ENCODE measurements at regions not wholly inside any gene's neighbourhood (a gene's known extent, or its start where the extent isn't known, plus 50 kb on each side); places are given as distances from the start of the nearest gene placed in this dataset.
A peak's percentile ranks its signal among the peaks of the same experiment; 100 is the strongest.
"Not testable (repeated sequence)": the region's sequence is repeated elsewhere in the genome, so short reads cannot be mapped to it uniquely, and the experiment has no call there.

DNA sequence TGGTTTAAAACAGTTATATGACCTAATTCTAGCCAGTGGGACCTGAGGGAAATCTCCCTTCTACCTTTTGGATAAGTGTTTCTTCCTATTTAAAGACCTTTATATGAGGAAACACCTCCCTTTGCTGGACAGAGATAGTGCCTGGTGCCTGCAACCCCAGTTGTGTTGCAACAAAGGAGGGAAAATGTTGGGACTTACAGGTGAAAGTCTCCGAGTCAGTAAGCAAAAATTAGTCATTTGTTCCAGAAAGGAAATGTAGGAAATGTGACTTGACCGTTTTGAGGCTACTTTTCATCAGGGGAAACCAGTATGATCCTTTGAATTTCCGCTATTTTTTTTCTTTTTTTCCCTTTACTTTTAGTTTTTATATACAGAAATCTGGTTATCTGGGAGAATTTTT lies 165.5 kb downstream of the DKK1 start:
- no peak for DNase-seq (ENCODE audit: low spot score)

- no peak for DNase-seq (ENCODE audit: low spot score)
Observed at GRCh38 chr10:52481986-52482555, 168.0 kb downstream of the DKK1 start.

GRCh38 chr10:52483587-52483986 lies 169.5 kb downstream of the DKK1 start:
- DNase-seq (ENCODE audit: low spot score): no peak

GRCh38 chr10:52484206-52485065 lies 170.4 kb downstream of the DKK1 start:
- no peak for DNase-seq (ENCODE audit: low spot score)

GRCh38 chr10:52485462-52485861 lies 171.4 kb downstream of the DKK1 start:
- DNase-seq (ENCODE audit: low spot score): no peak

DNA sequence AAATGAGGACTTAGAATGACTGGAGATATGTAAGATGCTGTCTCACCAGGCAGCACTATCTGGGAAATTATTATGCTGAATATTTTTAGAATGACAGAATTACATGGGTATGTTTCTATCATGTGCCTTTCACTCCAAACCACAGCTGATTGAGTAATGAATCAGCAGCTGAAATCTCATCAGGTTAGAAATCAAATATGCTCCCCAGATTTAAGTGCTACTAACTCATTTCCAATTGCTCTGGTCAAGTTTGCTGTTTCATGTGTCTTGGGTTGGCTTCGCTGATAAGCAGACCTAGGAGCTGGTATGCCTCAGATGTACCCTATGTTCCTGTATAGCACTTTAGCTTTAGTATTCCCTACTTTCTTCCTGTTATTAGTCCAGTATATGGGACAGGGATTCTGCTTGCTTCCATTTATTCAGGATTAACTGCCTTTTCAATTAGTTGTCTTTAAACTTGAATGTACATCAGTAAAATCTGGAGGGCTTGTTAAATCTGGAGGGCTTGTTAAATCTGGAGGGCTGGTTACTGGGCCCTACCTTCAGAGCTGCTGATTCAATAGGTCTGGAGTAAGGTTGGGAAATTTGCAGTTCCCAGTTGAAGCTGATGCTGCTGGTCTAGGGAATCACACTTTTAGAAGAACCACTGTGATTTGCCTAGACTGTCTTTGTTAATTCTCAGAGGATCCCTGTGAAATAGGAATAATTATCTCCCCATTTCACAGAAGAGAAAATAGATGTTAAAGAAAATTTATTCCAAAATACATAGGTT lies 172.9 kb downstream of the DKK1 start:
- no peak for DNase-seq (ENCODE audit: low spot score)

- DNase-seq (ENCODE audit: low spot score): no peak
Observed at GRCh38 chr10:52488606-52489485, 174.8 kb downstream of the DKK1 start.

GRCh38 chr10:52491246-52491995 lies 177.3 kb downstream of the DKK1 start:
- DNase-seq (ENCODE audit: low spot score): no peak

GRCh38 chr10:52499281-52499680 lies 185.2 kb downstream of the DKK1 start:
- no peak for DNase-seq (ENCODE audit: low spot score)

DNA sequence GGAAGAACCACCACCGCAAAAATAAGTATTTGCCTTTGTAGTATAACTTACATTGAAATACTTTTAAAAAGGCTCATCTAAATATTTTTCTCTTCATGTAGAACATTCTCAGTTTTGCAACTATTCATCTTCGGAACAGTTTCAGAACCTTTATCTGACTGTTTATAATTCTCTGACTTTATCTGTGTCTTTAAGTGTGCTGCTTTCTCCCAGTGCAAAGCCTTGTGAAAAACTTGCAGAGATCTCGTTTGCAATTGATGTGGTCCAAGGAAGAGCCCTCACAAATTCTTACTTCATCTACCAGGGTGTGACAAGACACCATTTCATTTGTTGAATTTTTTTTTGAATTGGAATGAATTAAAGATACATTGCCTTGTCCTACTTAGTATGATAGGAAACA lies 186.4 kb downstream of the DKK1 start:
- no peak for DNase-seq (ENCODE audit: low spot score)

DNA sequence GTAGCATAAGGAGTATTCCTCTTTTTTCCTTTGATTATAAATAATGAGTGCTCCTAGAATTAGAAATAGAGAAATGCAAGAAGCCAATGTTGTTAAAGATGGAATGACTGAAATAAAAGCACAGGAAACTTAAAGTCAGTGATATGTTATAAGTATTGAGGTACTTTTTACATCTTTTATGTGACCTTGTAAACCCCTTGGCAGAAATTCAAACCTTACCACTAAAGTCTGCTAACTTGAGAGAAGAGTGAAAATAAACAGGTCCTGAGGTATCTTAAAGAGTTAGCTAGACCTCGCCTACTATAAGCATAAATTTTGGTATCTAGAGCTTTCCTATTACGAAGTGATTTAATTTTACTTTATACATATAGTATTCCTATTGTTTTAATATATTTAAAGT lies 188.2 kb downstream of the DKK1 start:
- DNase-seq (ENCODE audit: low spot score): no peak

- not testable (repeated sequence) for DNase-seq (ENCODE audit: low spot score)
Observed at GRCh38 chr10:52505341-52505740, 191.3 kb downstream of the DKK1 start.

DNA sequence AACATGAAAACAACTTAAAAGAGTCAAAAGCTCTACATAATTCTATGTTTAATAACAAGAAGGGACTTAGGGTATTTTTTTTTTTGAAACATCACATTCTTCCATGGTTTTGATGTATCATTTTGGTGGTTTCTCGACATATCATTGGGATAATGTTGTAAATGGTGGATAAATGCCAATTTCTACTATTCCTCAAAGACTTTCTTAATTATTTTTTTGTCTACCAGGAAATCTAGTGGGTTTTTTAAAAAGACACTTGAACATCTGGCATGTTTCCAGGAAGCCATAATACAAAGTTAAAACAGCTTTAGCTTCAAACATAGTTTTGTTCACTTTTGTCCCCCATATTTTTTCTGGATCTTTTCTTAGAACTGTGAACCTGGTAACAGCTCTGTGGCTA lies 200.4 kb downstream of the DKK1 start:
- DNase-seq (ENCODE audit: low spot score): no peak

GRCh38 chr10:52517012-52517411 lies 202.9 kb downstream of the DKK1 start:
- DNase-seq (ENCODE audit: low spot score): peak; percentile 55

GRCh38 chr10:52523696-52524095 lies 209.6 kb downstream of the DKK1 start:
- no peak for DNase-seq (ENCODE audit: low spot score)

- no peak for DNase-seq (ENCODE audit: low spot score)
Observed at GRCh38 chr10:52525761-52526160, 211.7 kb downstream of the DKK1 start.

- DNase-seq (ENCODE audit: low spot score): no peak
Observed at GRCh38 chr10:52526251-52526823, 212.3 kb downstream of the DKK1 start.

DNA sequence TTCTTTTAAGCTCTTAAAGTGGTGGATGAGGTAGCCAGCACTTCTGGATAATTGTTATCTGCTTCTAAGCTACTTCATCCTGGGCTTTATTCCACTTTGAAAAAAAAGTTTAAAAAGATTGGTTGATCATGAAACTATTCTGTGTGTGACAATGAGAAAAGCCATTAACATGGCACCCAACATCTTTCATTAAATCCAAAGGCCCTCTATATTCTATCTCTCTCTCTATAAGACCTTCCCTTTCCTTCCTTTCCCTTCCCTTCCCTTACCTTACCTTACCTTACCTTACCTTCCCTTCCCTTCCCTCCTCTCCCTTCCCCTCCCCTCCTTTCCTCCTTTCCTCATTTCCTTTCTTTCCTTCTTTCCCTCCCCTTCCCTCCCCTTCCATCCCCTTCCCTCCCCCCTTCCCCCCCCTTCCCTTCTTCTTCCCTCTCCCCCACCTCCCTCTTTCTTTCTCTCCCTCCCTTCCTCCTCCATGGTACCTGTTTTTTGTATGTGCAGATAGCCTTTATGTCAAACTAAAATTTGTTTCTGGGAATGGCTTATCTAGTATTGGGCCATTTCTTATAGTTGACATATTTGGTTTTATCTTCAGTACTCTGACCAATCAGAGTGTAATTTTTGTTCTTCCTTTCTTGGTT lies 218.7 kb downstream of the DKK1 start:
- DNase-seq (ENCODE audit: low spot score): no peak

DNA sequence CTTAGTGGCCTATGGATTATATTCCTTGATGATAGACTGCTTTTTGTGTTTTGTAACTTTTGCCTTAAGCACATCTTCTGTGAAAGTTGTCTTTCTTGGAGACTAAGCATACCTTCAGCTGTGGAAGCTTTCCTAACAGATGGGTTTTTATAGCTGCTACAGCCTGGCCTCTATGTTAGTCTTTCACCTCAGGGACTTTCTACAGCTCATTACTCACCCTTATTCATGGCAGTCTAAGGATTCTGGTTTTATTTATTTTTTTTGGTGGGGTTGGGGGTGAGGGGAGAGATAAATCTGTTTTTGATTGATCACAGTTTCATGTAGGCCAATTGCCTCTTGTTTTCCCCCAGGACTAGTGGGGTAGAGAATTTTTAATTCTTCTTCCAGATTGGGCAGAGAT lies 219.9 kb downstream of the DKK1 start:
- no peak for DNase-seq (ENCODE audit: low spot score)

DNA sequence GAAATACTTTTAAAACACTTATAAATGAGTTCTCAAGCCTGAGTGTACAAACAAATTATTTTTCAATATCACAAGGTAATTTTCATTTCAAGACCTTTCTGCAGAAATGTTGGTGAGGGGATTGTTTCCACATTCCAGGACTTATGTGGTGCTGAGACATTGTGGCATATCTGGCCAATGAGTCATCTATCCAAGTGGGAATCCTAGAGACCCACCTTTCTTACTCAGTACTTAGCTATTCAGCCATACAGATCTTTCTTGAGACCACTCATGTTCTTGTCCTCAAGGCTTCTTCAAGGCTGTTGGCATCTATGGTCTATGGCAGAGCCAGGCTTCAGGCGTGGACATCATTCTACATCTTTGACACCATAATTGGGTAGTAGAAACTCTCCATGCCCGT lies 225.4 kb downstream of the DKK1 start:
- DNase-seq (ENCODE audit: low spot score): no peak

Measured in ecto neural progenitor cell (in vitro differentiated cells).